ENCODE measurements at regions not wholly inside any gene's neighbourhood (a gene's known extent, or its start where the extent isn't known, plus 50 kb on each side); places are given as distances from the start of the nearest gene placed in this dataset.

DNA sequence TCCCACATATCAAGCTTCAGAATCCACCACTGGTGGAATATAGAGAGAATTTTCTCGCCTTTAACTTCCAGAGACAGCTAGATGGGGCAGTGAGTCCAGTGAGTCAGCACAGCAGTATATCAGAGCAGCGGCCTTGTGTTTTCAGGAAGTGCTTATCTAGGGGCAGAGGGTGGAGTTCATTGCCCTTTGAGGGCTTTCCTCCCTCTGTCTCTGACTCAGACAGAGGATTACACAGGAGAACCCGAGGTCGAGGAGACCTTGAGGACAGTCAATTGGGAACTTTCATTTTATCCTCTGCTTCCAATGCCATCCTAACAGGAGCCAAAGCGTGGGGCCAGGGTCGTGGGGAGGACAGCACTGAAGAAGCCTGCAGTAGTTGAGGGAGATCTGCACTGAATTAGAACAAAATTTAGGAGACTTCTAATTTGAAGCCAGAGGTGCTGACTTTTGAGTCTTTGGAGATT lies 109.6 kb upstream of the UMPS start:
- H3K79me2 ChIP-seq (ENCODE audit: insufficient read depth, low read length) = no peaks in the 10 kb centered on the region
- H3K4me3 ChIP-seq (ENCODE audit: low read length, poor library complexity, severe bottlenecking) = peak overlapping the region; percentile 44
- H4K20me1 ChIP-seq (ENCODE audit: insufficient read depth, low read length, poor library complexity, severe bottlenecking) = no peaks in the 10 kb centered on the region
- TF ChIP-seq, protein P1, sequence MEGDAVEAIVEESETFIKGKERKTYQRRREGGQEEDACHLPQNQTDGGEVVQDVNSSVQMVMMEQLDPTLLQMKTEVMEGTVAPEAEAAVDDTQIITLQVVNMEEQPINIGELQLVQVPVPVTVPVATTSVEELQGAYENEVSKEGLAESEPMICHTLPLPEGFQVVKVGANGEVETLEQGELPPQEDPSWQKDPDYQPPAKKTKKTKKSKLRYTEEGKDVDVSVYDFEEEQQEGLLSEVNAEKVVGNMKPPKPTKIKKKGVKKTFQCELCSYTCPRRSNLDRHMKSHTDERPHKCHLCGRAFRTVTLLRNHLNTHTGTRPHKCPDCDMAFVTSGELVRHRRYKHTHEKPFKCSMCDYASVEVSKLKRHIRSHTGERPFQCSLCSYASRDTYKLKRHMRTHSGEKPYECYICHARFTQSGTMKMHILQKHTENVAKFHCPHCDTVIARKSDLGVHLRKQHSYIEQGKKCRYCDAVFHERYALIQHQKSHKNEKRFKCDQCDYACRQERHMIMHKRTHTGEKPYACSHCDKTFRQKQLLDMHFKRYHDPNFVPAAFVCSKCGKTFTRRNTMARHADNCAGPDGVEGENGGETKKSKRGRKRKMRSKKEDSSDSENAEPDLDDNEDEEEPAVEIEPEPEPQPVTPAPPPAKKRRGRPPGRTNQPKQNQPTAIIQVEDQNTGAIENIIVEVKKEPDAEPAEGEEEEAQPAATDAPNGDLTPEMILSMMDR (conservative IDR thresholded peaks at IDR 0.05; ENCODE audit: low read length) = peak; percentile 41
- TF ChIP-seq EZH2phosphoT487 (IDR thresholded peaks at IDR 0.05; ENCODE audit: borderline replicate concordance) = no peak
- H3K4me2 ChIP-seq (ENCODE audit: low read depth, low read length, poor library complexity, severe bottlenecking) = peak overlapping the region; percentile 55
- peak overlapping the region; percentile 57 for H2AFZ ChIP-seq (ENCODE audit: low read length)
- no peak overlapping the region for H3K9ac ChIP-seq (ENCODE audit: low read depth, low read length, poor library complexity, severe bottlenecking)
- H3K9me3 ChIP-seq (ENCODE audit: insufficient read depth, low read depth, low read length) = no peaks in the 10 kb centered on the region
- H3K4me1 ChIP-seq (ENCODE audit: insufficient read depth, low read length, poor library complexity, severe bottlenecking) = peaks cover 25% of the 10 kb centered on the region
- H3K9me2 ChIP-seq (replicated peaks; ENCODE audit: low read depth, low read length) = no peaks in the 10 kb centered on the region
- H3K27me3 ChIP-seq (ENCODE audit: insufficient read depth, low read length, poor library complexity, severe bottlenecking) = no peaks in the 10 kb centered on the region
- no peaks in the 10 kb centered on the region for H3F3A ChIP-seq (ENCODE audit: low read depth)
- no peaks in the 10 kb centered on the region for H3K36me3 ChIP-seq (ENCODE audit: insufficient read depth, low read length)

DNA sequence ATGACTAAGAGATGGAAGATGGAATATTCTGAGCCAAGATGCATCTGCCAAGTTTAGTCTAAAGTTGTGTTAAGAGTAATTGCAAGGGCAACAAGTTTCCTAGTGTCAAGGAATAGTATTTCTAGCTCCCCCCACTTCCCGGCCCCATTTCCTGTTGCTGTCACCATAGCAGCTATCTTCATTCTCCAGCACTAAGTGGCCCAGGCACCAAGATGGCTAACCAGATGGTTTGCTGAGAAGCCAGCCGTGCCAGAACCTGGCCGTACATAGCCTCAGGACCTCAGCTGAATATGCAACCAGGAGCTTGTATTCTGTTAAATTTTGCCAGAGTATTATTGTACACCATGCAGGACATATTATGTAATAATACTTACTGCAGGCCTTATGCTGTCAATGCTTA lies 108.8 kb upstream of the UMPS start:
- Histone ChIP-seq H3K27me3 (ENCODE audit: insufficient read depth, low read length, poor library complexity, severe bottlenecking) (no peaks in the 10 kb centered on the region), H3K4me2 (ENCODE audit: low read depth, low read length, poor library complexity, severe bottlenecking) (peak overlapping the region; percentile 55), H3F3A (ENCODE audit: low read depth) (no peaks in the 10 kb centered on the region), H3K9ac (ENCODE audit: low read depth, low read length, poor library complexity, severe bottlenecking) (no peak overlapping the region), H3K79me2 (ENCODE audit: insufficient read depth, low read length) (no peaks in the 10 kb centered on the region), H3K4me3 (ENCODE audit: low read length, poor library complexity, severe bottlenecking) (peak overlapping the region; percentile 44), H3K36me3 (ENCODE audit: insufficient read depth, low read length) (no peaks in the 10 kb centered on the region), H2AFZ (ENCODE audit: low read length) (peak overlapping the region; percentile 24; the same call in 1 of the 2 replicates), H3K9me2 (replicated peaks; ENCODE audit: low read depth, low read length) (no peaks in the 10 kb centered on the region), H4K20me1 (ENCODE audit: insufficient read depth, low read length, poor library complexity, severe bottlenecking) (no peaks in the 10 kb centered on the region), H3K9me3 (ENCODE audit: insufficient read depth, low read depth, low read length) (no peaks in the 10 kb centered on the region), H3K4me1 (ENCODE audit: insufficient read depth, low read length, poor library complexity, severe bottlenecking) (peaks cover 19% of the 10 kb centered on the region)
- TF ChIP-seq EZH2phosphoT487 (IDR thresholded peaks at IDR 0.05; ENCODE audit: borderline replicate concordance) = no peak
- TF ChIP-seq, protein P1 (conservative IDR thresholded peaks at IDR 0.05; ENCODE audit: low read length) = no peak

DNA sequence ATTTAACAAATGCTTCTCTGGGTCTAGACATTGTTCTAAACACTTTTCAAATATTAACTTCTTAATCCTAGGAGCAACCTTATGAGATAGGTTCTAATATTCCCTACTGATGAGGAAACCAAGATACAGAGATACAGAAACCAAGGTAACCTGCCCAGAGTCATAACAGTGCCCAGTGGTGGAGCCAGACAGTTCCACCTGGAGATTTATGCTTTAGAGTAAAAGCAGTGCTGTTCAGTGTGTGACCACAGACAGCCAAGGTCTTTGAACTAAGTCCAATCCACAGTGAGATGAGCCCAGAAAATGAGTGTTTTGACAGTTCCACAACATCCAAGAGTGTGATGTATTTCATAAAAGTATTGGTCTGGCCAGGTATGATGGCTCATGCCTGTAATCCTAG lies 105.2 kb upstream of the UMPS start:
- no peak overlapping the region for H3K4me2 ChIP-seq (ENCODE audit: low read depth, low read length, poor library complexity, severe bottlenecking)
- H3K4me3 ChIP-seq (ENCODE audit: low read length, poor library complexity, severe bottlenecking) = no peak overlapping the region
- no peaks in the 10 kb centered on the region for H3K36me3 ChIP-seq (ENCODE audit: insufficient read depth, low read length)
- no peak for TF ChIP-seq EZH2phosphoT487 (IDR thresholded peaks at IDR 0.05; ENCODE audit: borderline replicate concordance)
- TF ChIP-seq, protein P1 (conservative IDR thresholded peaks at IDR 0.05; ENCODE audit: low read length) = no peak
- no peaks in the 10 kb centered on the region for H3K9me2 ChIP-seq (replicated peaks; ENCODE audit: low read depth, low read length)
- H3F3A ChIP-seq (ENCODE audit: low read depth) = no peaks in the 10 kb centered on the region
- no peaks in the 10 kb centered on the region for H3K79me2 ChIP-seq (ENCODE audit: insufficient read depth, low read length)
- H3K27me3 ChIP-seq (ENCODE audit: insufficient read depth, low read length, poor library complexity, severe bottlenecking) = no peaks in the 10 kb centered on the region
- H3K9me3 ChIP-seq (ENCODE audit: insufficient read depth, low read depth, low read length) = no peaks in the 10 kb centered on the region
- no peak overlapping the region for H2AFZ ChIP-seq (ENCODE audit: low read length)
- H3K4me1 ChIP-seq (ENCODE audit: insufficient read depth, low read length, poor library complexity, severe bottlenecking) = peaks cover 16% of the 10 kb centered on the region
- no peak overlapping the region for H3K9ac ChIP-seq (ENCODE audit: low read depth, low read length, poor library complexity, severe bottlenecking)
- no peaks in the 10 kb centered on the region for H4K20me1 ChIP-seq (ENCODE audit: insufficient read depth, low read length, poor library complexity, severe bottlenecking)

All from Loucy (cell line).